NOMO-1 treated with dmso at 0.1 percent for 144 hours (cell line): ENCODE measurements at regions not wholly inside any gene's neighbourhood (a gene's known extent, or its start where the extent isn't known, plus 50 kb on each side); places are given as distances from the start of the nearest gene placed in this dataset.
A peak's percentile ranks its signal among the peaks of the same experiment; 100 is the strongest.

Source experiments
- DNase-seq: peaks from one replicate; lab custom pipeline; 2025; ENCODE audit not compliant: unreplicated experiment; lab: John Stamatoyannopoulos, UW

- no peak for DNase-seq
Observed at GRCh38 chr12:45666816-45667215, 62.7 kb upstream of the ARID2 start.

- no peak for DNase-seq
Observed at GRCh38 chr12:45667761-45668160, 61.7 kb upstream of the ARID2 start.

- DNase-seq, result no peak
Observed at GRCh38 chr12:45668641-45669040, 60.9 kb upstream of the ARID2 start.

GRCh38 chr12:45669093-45669492, 60.4 kb upstream of the ARID2 start:
- DNase-seq, result peak; percentile 14

- DNase-seq, result no peak
Observed at GRCh38 chr12:45669792-45670191, 59.7 kb upstream of the ARID2 start.

GRCh38 chr12:45670346-45671065, 59.0 kb upstream of the ARID2 start:
- DNase-seq, result peak; percentile 96

- no peak for DNase-seq
Observed at GRCh38 chr12:45671254-45671653, 58.3 kb upstream of the ARID2 start.

- DNase-seq, result no peak
Observed at GRCh38 chr12:45674181-45674977, 55.1 kb upstream of the ARID2 start.

GRCh38 chr12:45675534-45675933, 54.0 kb upstream of the ARID2 start:
- DNase-seq, result no peak
